Activated naive CD4-positive, alpha-beta T cell (primary cell): ENCODE measurements at regions not wholly inside any gene's neighbourhood (a gene's known extent, or its start where the extent isn't known, plus 50 kb on each side); places are given as distances from the start of the nearest gene placed in this dataset.
"Not testable (repeated sequence)": the region's sequence is repeated elsewhere in the genome, so short reads cannot be mapped to it uniquely, and the experiment has no call there.

Experiments
- DNase-seq, 4 experiments: peaks; one replicate each; lab custom pipeline; 2025; lab: John Stamatoyannopoulos, UW

GRCh38 chr9:41367301-41367700, 178.2 kb upstream of the ZNG1F start:
- not testable (repeated sequence) for DNase-seq

GRCh38 chr9:41361790-41362189, 172.7 kb upstream of the ZNG1F start:
- DNase-seq: not testable (repeated sequence)

- DNase-seq: not testable (repeated sequence)
Observed at GRCh38 chr9:41359116-41359515, 170.0 kb upstream of the ZNG1F start.

GRCh38 chr9:41358682-41359081, 169.6 kb upstream of the ZNG1F start:
- peak; percentile 53 to 73 (median 58) for DNase-seq

- not testable (repeated sequence) for DNase-seq
Observed at GRCh38 chr9:41357918-41358404, 168.8 kb upstream of the ZNG1F start.

GRCh38 chr9:41357350-41357748, 168.2 kb upstream of the ZNG1F start:
- not testable (repeated sequence) for DNase-seq

GRCh38 chr9:41356588-41357349, 167.7 kb upstream of the ZNG1F start:
- DNase-seq: peak; percentile 49 to 85 (median 67)

GRCh38 chr9:41355712-41356450, 166.8 kb upstream of the ZNG1F start:
- not testable (repeated sequence) for DNase-seq

GRCh38 chr9:41354978-41355377, 165.9 kb upstream of the ZNG1F start:
- DNase-seq: not testable (repeated sequence)

GRCh38 chr9:41354060-41354934, 165.2 kb upstream of the ZNG1F start:
- not testable (repeated sequence) for DNase-seq

- not testable (repeated sequence) for DNase-seq
Observed at GRCh38 chr9:41353026-41353425, 163.9 kb upstream of the ZNG1F start.

- DNase-seq: not testable (repeated sequence)
Observed at GRCh38 chr9:41352390-41352789, 163.3 kb upstream of the ZNG1F start.

GRCh38 chr9:41347893-41348292, 158.8 kb upstream of the ZNG1F start:
- not testable (repeated sequence) for DNase-seq

- DNase-seq: not testable (repeated sequence)
Observed at GRCh38 chr9:41332562-41332961, 143.4 kb upstream of the ZNG1F start.

- not testable (repeated sequence) for DNase-seq
Observed at GRCh38 chr9:41321277-41321676, 132.2 kb upstream of the ZNG1F start.

- DNase-seq: not testable (repeated sequence)
Observed at GRCh38 chr9:41308953-41309352, 119.8 kb upstream of the ZNG1F start.

GRCh38 chr9:41285744-41286143, 96.6 kb upstream of the ZNG1F start:
- not testable (repeated sequence) for DNase-seq

- DNase-seq: not testable (repeated sequence)
Observed at GRCh38 chr9:41280299-41281238, 91.5 kb upstream of the ZNG1F start.

- not testable (repeated sequence) for DNase-seq
Observed at GRCh38 chr9:41279437-41279836, 90.3 kb upstream of the ZNG1F start.

GRCh38 chr9:41279033-41279432, 89.9 kb upstream of the ZNG1F start:
- not testable (repeated sequence) for DNase-seq
